Neural cell (in vitro differentiated cells): ENCODE measurements at regions not wholly inside any gene's neighbourhood (a gene's known extent, or its start where the extent isn't known, plus 50 kb on each side); places are given as distances from the start of the nearest gene placed in this dataset.

Experiments used
- H2AFZ ChIP-seq: fragments of 200-600, 300-800 bp; sonication (generic), shearing (Covaris generic); 2 replicates; pipeline ENCODE4 v1.6.0; 2014; ENCODE audit warnings: low read depth, mild to moderate bottlenecking, antibody characterized with exemption, low read length, moderate library complexity
- H3F3A ChIP-seq: fragments of 200-600 bp; shearing (Covaris generic); 2 replicates; pipeline ENCODE4 v1.6.1; 2016; ENCODE audit warnings: mild to moderate bottlenecking, moderate library complexity, mixed read lengths, antibody characterized with exemption, low read length; ENCODE audit not compliant: insufficient read depth, poor library complexity, severe bottlenecking
- H3K27ac ChIP-seq: fragments of 200-600, 300-800 bp; sonication (generic), shearing (Covaris generic); 2 replicates; pipeline ENCODE4 v1.5.1; 2014; ENCODE audit warnings: mild to moderate bottlenecking, low read length, moderate library complexity
- H3K27me3 ChIP-seq: fragments of 300-800, 200-600 bp; sonication (generic), shearing (Covaris generic); 2 replicates; pipeline ENCODE4 v1.6.0; 2014; ENCODE audit warnings: mild to moderate bottlenecking, low read depth, low read length, moderate library complexity; ENCODE audit not compliant: insufficient read depth
- H3K36me3 ChIP-seq: fragments of 300-800, 200-600 bp; sonication (generic), shearing (Covaris generic); 2 replicates; pipeline ENCODE4 v1.5.1; 2014; ENCODE audit warnings: mild to moderate bottlenecking, antibody characterized with exemption, low read length, moderate library complexity; ENCODE audit not compliant: insufficient read depth
- H3K4me2 ChIP-seq: fragments of 300-800, 200-600 bp; sonication (generic), shearing (Covaris generic); 2 replicates; pipeline ENCODE4 v1.6.0; 2014; ENCODE audit warnings: mild to moderate bottlenecking, low read length
- H3K4me3 ChIP-seq: fragments of 300-800, 200-600 bp; sonication (generic), shearing (Covaris generic); 2 replicates; pipeline ENCODE4 v1.5.1; 2014; ENCODE audit warnings: mild to moderate bottlenecking, low read length, moderate library complexity
- H3K79me2 ChIP-seq: fragments of 200-600 bp; shearing (Covaris generic); replicated peaks from 2 replicates; pipeline ENCODE4 v1.6.0; 2014; ENCODE audit warnings: mild to moderate bottlenecking, low read length, moderate library complexity; ENCODE audit not compliant: insufficient read depth
- H3K9ac ChIP-seq: fragments of 300-800, 200-600 bp; sonication (generic), shearing (Covaris generic); 2 replicates; pipeline ENCODE4 v1.6.1; 2016; ENCODE audit warnings: mild to moderate bottlenecking, low read length, mixed read lengths
- H3K9me2 ChIP-seq: fragments of 200-600 bp; shearing (Covaris generic); 2 replicates; pipeline ENCODE4 v1.6.1; 2016; ENCODE audit warnings: mild to moderate bottlenecking, low read length, mixed read lengths; ENCODE audit not compliant: insufficient read depth
- H3K9me3 ChIP-seq: fragments of 200-600, 300-800 bp; sonication (generic), shearing (Covaris generic); 2 replicates; pipeline ENCODE4 v1.6.1; 2016; ENCODE audit warnings: mild to moderate bottlenecking, mixed run types, low read length, moderate library complexity, mixed read lengths
- H4K20me1 ChIP-seq: fragments of 200-600 bp; shearing (Covaris generic); 2 replicates; pipeline ENCODE4 v1.6.1; 2016; ENCODE audit warnings: mild to moderate bottlenecking, mixed run types; ENCODE audit not compliant: insufficient read depth
- CTCF ChIP-seq: fragments of 450-650 bp; IDR thresholded peaks from 2 replicates; pipeline ENCODE4 v1.5.1; 2014; ENCODE audit warnings: antibody characterized with exemption, mild to moderate bottlenecking, moderate library complexity; ENCODE audit not compliant: poor library complexity, severe bottlenecking
- EP300 ChIP-seq: fragments of 450-650 bp; conservative IDR thresholded peaks from 2 replicates; pipeline ENCODE4 v1.6.1; 2014; ENCODE audit warnings: antibody characterized with exemption, mild to moderate bottlenecking, moderate library complexity; ENCODE audit not compliant: poor library complexity, severe bottlenecking
- EZH2 ChIP-seq: fragments of 200-600, 300-800 bp; shearing (Covaris generic), sonication (generic); IDR thresholded peaks from 2 replicates; pipeline ENCODE4 v1.6.1; 2014; ENCODE audit warnings: antibody characterized with exemption, low read length, borderline replicate concordance, mild to moderate bottlenecking; ENCODE audit not compliant: insufficient read depth, poor library complexity, severe bottlenecking
- MXI1 ChIP-seq: fragments of 450-650 bp; conservative IDR thresholded peaks from 2 replicates; pipeline ENCODE4 v1.6.1; 2014; ENCODE audit warnings: antibody characterized with exemption, mild to moderate bottlenecking; ENCODE audit not compliant: poor library complexity, severe bottlenecking
- POLR2AphosphoS5 ChIP-seq: IDR thresholded peaks from 2 replicates; pipeline ENCODE4 v1.6.1; 2012
- RAD21 ChIP-seq: fragments of 450-650 bp; conservative IDR thresholded peaks from 2 replicates; pipeline ENCODE4 v1.6.1; 2014; ENCODE audit warnings: antibody characterized with exemption, mild to moderate bottlenecking, moderate library complexity
- REST ChIP-seq: IDR thresholded peaks from 2 replicates; pipeline ENCODE4 v1.6.1; 2012; ENCODE audit warnings: borderline replicate concordance
- SMC3 ChIP-seq: fragments of 450-650 bp; conservative IDR thresholded peaks from 2 replicates; pipeline ENCODE4 v1.6.1; 2014; ENCODE audit warnings: antibody characterized with exemption, mild to moderate bottlenecking, moderate library complexity; ENCODE audit not compliant: poor library complexity
- TAF1 ChIP-seq: IDR thresholded peaks from 2 replicates; pipeline ENCODE4 v1.6.1; 2012; ENCODE audit warnings: low read depth

GRCh38 chr4:106801386-106801785 lies 234.7 kb downstream of the DKK2 start:
- Histone ChIP-seq H3K79me2 (no peaks in the 10 kb centered on the region), H3K27me3 (no peaks in the 10 kb centered on the region), H3K36me3 (no peaks in the 10 kb centered on the region), H3F3A (no peaks in the 10 kb centered on the region), H2AFZ (no peak overlapping the region), H3K27ac (no peak overlapping the region), H3K4me2 (no peak overlapping the region), H3K4me3 (no peak overlapping the region), H3K9me2 (no peaks in the 10 kb centered on the region), H3K9me3 (no peaks in the 10 kb centered on the region), H4K20me1 (no peaks in the 10 kb centered on the region), H3K9ac (no peak overlapping the region)
- TF ChIP-seq CTCF: no peak

GRCh38 chr4:106796876-106797275 lies 239.2 kb downstream of the DKK2 start:
- Histone ChIP-seq H3K9ac (no peak overlapping the region), H3K79me2 (no peaks in the 10 kb centered on the region), H3F3A (no peaks in the 10 kb centered on the region), H3K27me3 (no peaks in the 10 kb centered on the region), H3K4me3 (no peak overlapping the region), H3K9me3 (no peaks in the 10 kb centered on the region), H2AFZ (no peak overlapping the region), H3K4me2 (no peak overlapping the region), H4K20me1 (no peaks in the 10 kb centered on the region), H3K36me3 (no peaks in the 10 kb centered on the region), H3K27ac (no peak overlapping the region), H3K9me2 (no peaks in the 10 kb centered on the region)
- TF ChIP-seq RAD21: no peak
- no peak for TF ChIP-seq TAF1
- TF ChIP-seq CTCF: no peak
- TF ChIP-seq POLR2AphosphoS5: no peak
- TF ChIP-seq EZH2: no peak
- no peak for TF ChIP-seq SMC3
- TF ChIP-seq MXI1: no peak
- no peak for TF ChIP-seq EP300
- no peak for TF ChIP-seq REST
